GM10266 (cell line): ENCODE measurements at regions not wholly inside any gene's neighbourhood (a gene's known extent, or its start where the extent isn't known, plus 50 kb on each side); places are given as distances from the start of the nearest gene placed in this dataset.

Experiments
- DNase-seq: peaks from one replicate; pipeline ENCODE4 v3.0.0; 2012; ENCODE audit errors: extremely low spot score
- CTCF ChIP-seq: IDR thresholded peaks from 2 replicates; pipeline ENCODE4 v1.5.1; 2012; ENCODE audit warnings: mild to moderate bottlenecking, low read depth; ENCODE audit not compliant: control insufficient read depth, insufficient read depth; ENCODE audit errors: missing control alignments

DNA sequence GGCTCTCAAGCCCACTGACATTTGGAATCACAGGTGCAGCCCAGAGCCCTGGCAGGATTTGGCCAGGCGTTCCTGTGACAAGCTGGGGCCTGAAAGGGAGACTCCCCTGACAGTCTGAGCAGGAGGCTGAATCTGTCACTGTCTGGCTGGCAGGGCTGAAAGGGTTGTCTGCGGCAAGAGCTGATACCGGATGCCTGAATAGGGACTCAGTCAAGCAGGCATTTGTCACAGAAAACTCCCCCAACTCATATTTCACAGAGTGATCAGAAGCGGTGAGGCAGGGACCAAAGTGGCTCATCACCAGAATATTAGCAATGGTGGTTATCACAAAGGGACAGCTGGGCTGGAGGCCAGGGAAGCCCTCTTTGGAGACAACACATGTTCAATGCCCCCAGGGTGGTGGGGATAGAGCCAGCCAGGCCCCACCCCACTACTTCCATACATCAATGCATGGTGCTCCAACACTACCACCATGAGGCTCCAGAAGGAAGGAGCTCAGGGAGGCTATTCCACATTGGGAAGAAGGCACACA is 295.5 kb downstream of the DTWD2 start:
- TF ChIP-seq CTCF, result no peak
- no peak for DNase-seq

DNA sequence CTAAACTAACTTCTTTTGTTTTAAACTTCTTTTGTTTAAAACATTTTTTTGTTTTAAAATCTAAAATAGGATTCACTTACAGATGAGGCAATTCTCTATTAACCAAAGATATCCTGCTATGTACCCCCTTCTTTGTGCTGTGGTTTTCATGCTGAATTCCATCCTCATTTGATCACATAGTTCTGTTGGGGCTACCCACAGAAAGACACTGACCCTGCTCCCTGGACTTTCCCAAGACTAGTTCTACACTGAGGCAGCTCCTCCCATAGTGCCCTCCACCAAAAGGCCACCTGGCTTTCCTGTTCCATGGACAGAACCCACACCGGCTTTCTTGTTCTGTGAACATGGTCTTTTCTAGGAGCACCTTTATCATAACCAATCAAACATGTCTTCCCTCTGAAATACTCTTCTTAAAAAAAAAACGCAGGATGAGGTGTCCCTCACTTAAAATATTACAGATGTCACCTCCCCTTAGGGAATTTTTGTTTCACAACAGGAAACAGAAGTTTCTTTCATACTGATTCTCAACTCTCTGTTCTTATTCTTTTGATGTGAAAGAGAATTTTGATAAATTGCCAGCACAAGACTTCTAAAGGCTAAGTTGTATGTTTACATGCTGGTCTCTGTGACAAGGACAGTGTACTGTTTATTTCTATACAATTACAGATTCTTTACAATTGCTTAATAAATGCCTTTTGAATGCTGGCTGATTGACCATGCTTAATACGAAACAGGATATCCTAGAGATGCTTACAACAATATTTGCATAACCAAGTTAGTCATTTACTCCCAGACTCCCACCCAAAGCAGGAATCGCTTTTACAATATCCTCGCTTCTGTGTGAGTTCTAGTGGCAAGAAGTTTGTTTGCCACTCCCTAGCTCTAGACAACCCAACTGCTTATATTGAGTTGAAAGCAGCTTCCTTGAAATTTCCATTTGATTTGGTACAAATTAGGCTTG is 300.4 kb downstream of the DTWD2 start:
- DNase-seq, result no peak
- TF ChIP-seq CTCF, result no peak

DNA sequence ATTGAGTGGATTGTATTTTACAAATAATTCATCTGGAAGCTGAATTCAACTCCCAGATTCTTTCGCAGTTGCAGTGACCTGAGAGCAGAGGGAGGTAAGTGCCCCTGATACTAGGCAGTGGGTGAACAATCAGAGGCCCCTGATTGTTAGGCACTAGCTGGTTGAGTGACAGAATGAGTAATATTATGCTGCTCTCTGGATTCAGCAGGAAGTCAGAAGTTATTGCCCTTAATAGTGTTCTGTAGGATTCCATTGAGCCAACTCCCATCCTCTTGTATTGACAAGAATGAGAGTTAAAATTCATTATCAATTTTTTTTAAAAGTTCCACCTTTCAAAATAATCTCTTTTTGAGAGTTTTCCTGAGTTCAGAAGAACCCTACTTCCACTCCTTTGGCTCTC is 301.2 kb downstream of the DTWD2 start:
- no peak for TF ChIP-seq CTCF
- DNase-seq, result no peak

- no peak for DNase-seq
- no peak for TF ChIP-seq CTCF
Measured at GRCh38 chr5:118681655-118682054, 306.7 kb downstream of the DTWD2 start.

DNA sequence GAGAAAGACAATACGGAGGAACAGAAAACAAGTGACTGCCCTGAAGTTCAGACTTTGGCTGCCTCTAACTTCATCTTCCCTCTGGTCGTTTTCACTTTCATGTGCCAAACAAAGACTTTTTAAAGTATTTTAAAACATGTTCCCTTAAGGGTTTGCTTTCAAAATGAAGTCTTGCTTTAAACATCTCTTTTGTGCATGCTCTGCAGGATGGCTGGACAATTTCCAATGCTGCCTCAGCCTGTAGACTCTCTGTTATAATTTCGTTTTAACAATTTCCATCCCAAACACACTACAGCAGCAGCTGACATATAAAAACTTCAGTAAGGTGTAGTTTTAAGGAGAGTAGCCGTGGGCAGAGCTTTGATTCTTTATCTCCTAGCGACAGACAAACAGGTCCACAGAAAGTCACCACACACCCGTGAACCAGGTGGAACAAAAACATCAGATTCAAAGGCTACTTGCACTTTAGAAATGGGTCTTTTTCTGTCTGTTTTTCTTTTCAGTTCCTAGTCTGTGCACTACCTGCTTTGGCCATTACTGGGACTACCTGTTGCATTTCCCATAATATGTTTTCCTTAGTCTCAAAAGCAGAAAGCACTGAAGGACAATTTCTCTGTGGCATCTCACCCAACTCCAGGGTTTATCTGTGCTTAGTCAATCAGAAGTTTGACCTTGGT is 308.9 kb downstream of the DTWD2 start:
- no peak for DNase-seq

GRCh38 chr5:118678746-118679145 is 309.6 kb downstream of the DTWD2 start:
- no peak for DNase-seq

More for the DNA sequence above, 308.9 kb downstream of the DTWD2 start:
- no peak for TF ChIP-seq CTCF

More at GRCh38 chr5:118678746-118679145, 309.6 kb downstream of the DTWD2 start:
- no peak for TF ChIP-seq CTCF
